LNCaP clone FGC (cell line): ENCODE measurements at regions not wholly inside any gene's neighbourhood (a gene's known extent, or its start where the extent isn't known, plus 50 kb on each side); places are given as distances from the start of the nearest gene placed in this dataset.

Source experiments
- DNase-seq: peaks from one replicate; pipeline ENCODE4 v3.0.0-alpha.2; 2011; ENCODE audit warnings: low read depth
- H3K4me3 ChIP-seq: 2 replicates; pipeline ENCODE4 v1.5.1; 2011; ENCODE audit warnings: mild to moderate bottlenecking, low read depth, low read length, control low read depth
- CTCF ChIP-seq: IDR thresholded peaks from 2 replicates; pipeline ENCODE4 v1.5.1; 2012; ENCODE audit warnings: mild to moderate bottlenecking; ENCODE audit not compliant: control insufficient read depth, insufficient read depth; ENCODE audit errors: extremely low read depth

DNA sequence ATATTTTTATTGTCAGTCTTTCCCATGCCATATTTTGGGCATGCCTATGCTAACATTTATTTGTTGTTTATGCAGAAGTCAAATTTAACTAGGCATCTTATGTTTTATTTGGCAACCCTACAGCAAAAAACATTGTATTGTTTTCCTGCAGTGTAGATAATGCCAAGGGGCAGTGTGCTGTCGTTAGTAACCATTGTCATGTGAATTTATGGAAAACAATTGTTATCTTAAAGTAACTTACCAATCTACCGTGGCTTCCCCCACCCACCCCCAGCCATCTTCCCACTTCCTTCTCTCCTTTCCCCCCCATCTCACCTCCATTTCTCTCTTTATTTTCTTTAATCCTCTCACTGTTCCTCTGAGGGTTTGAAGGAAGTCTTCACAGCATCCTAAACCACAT lies 370.5 kb downstream of the ACTR3B start:
- no peak for DNase-seq

GRCh38 chr7:153151766-153152165 lies 392.2 kb downstream of the ACTR3B start:
- no peak for DNase-seq
- H3K4me3 ChIP-seq, result no peak overlapping the region
- TF ChIP-seq CTCF, result no peak

More for the DNA sequence above, 370.5 kb downstream of the ACTR3B start:
- no peak overlapping the region for H3K4me3 ChIP-seq
- TF ChIP-seq CTCF, result no peak

GRCh38 chr7:153152801-153153422 lies 393.4 kb downstream of the ACTR3B start:
- TF ChIP-seq CTCF, result no peak
- DNase-seq, result no peak
- H3K4me3 ChIP-seq, result no peak overlapping the region

- H3K4me3 ChIP-seq, result no peak overlapping the region
- no peak for DNase-seq
- no peak for TF ChIP-seq CTCF
These were observed 398.6 kb downstream of the ACTR3B start for GRCh38 chr7:153158149-153158548.

DNA sequence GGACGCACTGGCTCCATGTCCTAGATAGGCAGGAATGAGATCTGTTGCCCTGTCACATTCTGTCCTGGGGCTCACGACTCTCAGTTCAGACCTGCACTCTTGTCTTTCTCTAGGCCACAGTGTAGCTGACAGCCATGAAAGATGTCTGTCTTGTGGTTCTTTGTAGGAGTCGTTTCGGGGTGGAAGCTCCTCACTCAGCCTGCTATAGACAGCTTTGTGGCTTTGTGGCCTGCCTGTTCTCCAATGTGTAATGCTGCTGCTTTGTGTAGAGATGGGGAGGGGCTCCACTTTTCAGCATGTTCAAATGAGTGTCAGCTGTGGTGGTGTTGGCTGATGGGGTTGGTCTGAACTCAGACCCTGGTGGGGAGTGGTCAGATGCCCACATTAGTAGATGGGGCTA lies 410.7 kb downstream of the ACTR3B start:
- H3K4me3 ChIP-seq, result no peak overlapping the region
- no peak for TF ChIP-seq CTCF
- no peak for DNase-seq

DNA sequence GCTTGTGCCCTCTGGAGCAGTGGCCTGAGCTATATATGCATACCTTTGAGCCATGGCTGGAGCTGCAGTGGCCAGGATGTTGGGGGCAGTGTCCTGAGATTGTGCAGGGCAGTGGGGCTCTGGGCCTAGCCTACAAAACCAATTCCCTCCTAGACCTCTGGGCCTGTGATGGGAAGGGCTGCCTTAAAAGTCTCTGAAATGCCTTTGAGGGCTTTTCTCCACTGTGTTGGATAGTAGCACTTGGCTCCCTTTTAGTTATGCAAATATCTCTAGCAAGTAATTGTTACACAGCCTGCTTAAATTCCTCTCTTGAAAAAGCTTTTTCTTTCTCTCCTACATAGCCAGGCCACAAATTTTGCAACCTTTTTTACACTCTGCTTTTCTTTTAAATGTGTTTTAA lies 426.4 kb downstream of the ACTR3B start:
- TF ChIP-seq CTCF, result no peak
- DNase-seq, result no peak

GRCh38 chr7:153188161-153188560 lies 428.6 kb downstream of the ACTR3B start:
- no peak for DNase-seq
- no peak overlapping the region for H3K4me3 ChIP-seq
- TF ChIP-seq CTCF, result no peak

More for the DNA sequence above, 426.4 kb downstream of the ACTR3B start:
- H3K4me3 ChIP-seq, result no peak overlapping the region
